IMR-90 (cell line): ENCODE measurements at regions not wholly inside any gene's neighbourhood (a gene's known extent, or its start where the extent isn't known, plus 50 kb on each side); places are given as distances from the start of the nearest gene placed in this dataset.

Experiments used
- ATAC-seq: fragments of 200-7000 bp; cut with Tn5 transposase; 2 replicates; pipeline ENCODE4 v1.9.1; 2020; ENCODE audit warnings: low read depth, mild to moderate bottlenecking, moderate library complexity
- BruUV-seq: library from RNA; stranded (reverse); fragments of 400-500 nt; replicated peaks from 2 replicates; lab custom pipeline; 2021; lab: Mats Ljungman, UMichigan
- CTCF ChIA-PET: fragments of 300-600 bp; formaldehyde crosslinking; extraction: SDS; loops from one replicate; lab custom pipeline; 2021; ENCODE audit warnings: antibody characterized with exemption; lab: Yijun Ruan, JAX
- POLR2A ChIA-PET: fragments of 300-600 bp; sonication (Branson Sonifier 250); formaldehyde crosslinking; loops from one replicate; lab custom pipeline; 2022; ENCODE audit warnings: antibody characterized with exemption; ENCODE audit not compliant: unreplicated experiment; lab: Charles Lee
- DNase-seq: peaks from one replicate; pipeline ENCODE4 v3.0.0; 2013
- H2AFZ ChIP-seq: replicated peaks from 2 replicates; pipeline ENCODE3; 2013; ENCODE audit warnings: low read length, mild to moderate bottlenecking; ENCODE audit not compliant: poor library complexity
- H2AK5ac ChIP-seq: 2 replicates; pipeline ENCODE4 v1.6.1; 2013; ENCODE audit warnings: low read depth, low read length, inconsistent platforms
- H2AK9ac ChIP-seq: replicated peaks from 2 replicates; pipeline ENCODE3; 2013; ENCODE audit warnings: mild to moderate bottlenecking, low read depth, low read length, moderate library complexity; ENCODE audit not compliant: poor library complexity
- H2BK120ac ChIP-seq: 2 replicates; pipeline ENCODE4 v1.6.1; 2013; ENCODE audit warnings: low read depth, low read length, inconsistent platforms
- H2BK15ac ChIP-seq: 3 replicates; pipeline ENCODE4 v1.6.1; 2013; ENCODE audit warnings: low read depth, low read length, inconsistent platforms
- H2BK20ac ChIP-seq: 2 replicates; pipeline ENCODE4 v1.6.1; 2013; ENCODE audit warnings: low read depth, mild to moderate bottlenecking, inconsistent platforms, low read length, moderate library complexity
- H2BK5ac ChIP-seq: 2 replicates; pipeline ENCODE4 v1.6.1; 2013; ENCODE audit warnings: mild to moderate bottlenecking, low read depth, low read length, inconsistent platforms; ENCODE audit not compliant: poor library complexity, severe bottlenecking
- H3K14ac ChIP-seq: replicated peaks from 2 replicates; pipeline ENCODE4 v1.6.1; 2013; ENCODE audit warnings: low read depth, low read length, inconsistent platforms
- H3K18ac ChIP-seq: 2 replicates; pipeline ENCODE4 v1.6.1; 2013; ENCODE audit warnings: low read depth, low read length, control low read depth
- H3K23ac ChIP-seq: 2 replicates; pipeline ENCODE4 v1.6.1; 2013; ENCODE audit warnings: low read depth, low read length, inconsistent platforms
- H3K27ac ChIP-seq: 2 replicates; pipeline ENCODE4 v1.5.1; 2013; ENCODE audit warnings: mild to moderate bottlenecking, control low read depth, low read length; ENCODE audit not compliant: insufficient read depth
- H3K27me3 ChIP-seq: 2 replicates; pipeline ENCODE4 v1.6.1; 2013; ENCODE audit warnings: low read length; ENCODE audit not compliant: control insufficient read depth, insufficient read depth
- H3K36me3 ChIP-seq: 2 replicates; pipeline ENCODE4 v1.6.1; 2013; ENCODE audit warnings: low read length, mixed read lengths; ENCODE audit not compliant: control insufficient read depth, insufficient read depth
- H3K4ac ChIP-seq: 2 replicates; pipeline ENCODE4 v1.6.1; 2013; ENCODE audit warnings: low read depth, low read length, inconsistent platforms
- H3K4me1 ChIP-seq: 2 replicates; pipeline ENCODE4 v1.6.1; 2013; ENCODE audit warnings: low read length, mixed read lengths; ENCODE audit not compliant: control insufficient read depth, insufficient read depth
- H3K4me2 ChIP-seq: 2 replicates; pipeline ENCODE4 v1.6.1; 2013; ENCODE audit warnings: low read depth, mild to moderate bottlenecking, control low read depth, low read length, moderate library complexity
- H3K4me3 ChIP-seq: 2 replicates; pipeline ENCODE4 v1.5.1; 2013; ENCODE audit warnings: low read depth, mild to moderate bottlenecking, control low read depth, low read length, moderate library complexity; ENCODE audit not compliant: insufficient read depth
- H3K56ac ChIP-seq: 2 replicates; pipeline ENCODE4 v1.6.1; 2013; ENCODE audit warnings: low read length, inconsistent platforms; ENCODE audit not compliant: insufficient read depth; ENCODE audit errors: extremely low read depth
- H3K79me1 ChIP-seq, 2 experiments: 2 replicates each; pipeline ENCODE4 v1.6.1; 2013; ENCODE audit warnings: low read length in 2 of 2, inconsistent platforms in 1 of 2, low read depth in 1 of 2
- H3K9ac ChIP-seq: 2 replicates; pipeline ENCODE4 v1.6.1; 2013; ENCODE audit warnings: low read depth, low read length, control low read depth
- H3K9me1 ChIP-seq: 2 replicates; pipeline ENCODE4 v1.6.1; 2013; ENCODE audit warnings: low read length, inconsistent platforms; ENCODE audit not compliant: insufficient read depth
- H3K9me3 ChIP-seq: 2 replicates; pipeline ENCODE4 v1.6.1; 2013; ENCODE audit warnings: low read length; ENCODE audit not compliant: control insufficient read depth, insufficient read depth
- H4K20me1 ChIP-seq: 2 replicates; pipeline ENCODE4 v1.6.1; 2013; ENCODE audit warnings: low read length, inconsistent platforms; ENCODE audit not compliant: insufficient read depth
- H4K5ac ChIP-seq: 2 replicates; pipeline ENCODE4 v1.6.1; 2013; ENCODE audit warnings: mild to moderate bottlenecking, low read depth, low read length, control low read depth
- H4K8ac ChIP-seq, 2 experiments: 2 replicates each; pipeline ENCODE4 v1.6.1; 2013; ENCODE audit warnings: low read depth in 2 of 2, low read length in 2 of 2, control low read depth in 1 of 2, inconsistent platforms in 1 of 2
- H4K91ac ChIP-seq: 2 replicates; pipeline ENCODE4 v1.6.1; 2013; ENCODE audit warnings: low read depth, low read length, inconsistent platforms; ENCODE audit not compliant: insufficient read depth
- CEBPB ChIP-seq: IDR thresholded peaks from 2 replicates; pipeline ENCODE4 v1.6.1; 2012; ENCODE audit warnings: low read depth, low read length, improper control_type of control experiment
- WGBS, 2 experiments: methylation state at CpG; one replicate each; pipeline versions ENCODE4 v1.1.5 to v1.1.7; 2013; ENCODE audit warnings: missing lambda C conversion rate in 2 of 2; ENCODE audit not compliant: insufficient read length in 1 of 2; ENCODE audit errors: extremely low coverage in 2 of 2; 5-methylcytosine and 5-hydroxymethylcytosine counted together
- dilution Hi-C: fragments of 300-500 bp; cut with HindIII; formaldehyde crosslinking; loops from one replicate; pipeline ENCODE4 v1.14.3; 2018; ENCODE audit warnings: low sequenced_read_pairs; ENCODE audit not compliant: unreplicated experiment
- in situ Hi-C: fragments of 300-500 bp; cut with MboI; formaldehyde crosslinking; loops from 3 replicates; pipeline ENCODE4 v1.14.3; 2019; ENCODE audit warnings: low sequenced_read_pairs, inconsistent platforms, mixed read lengths
- intact Hi-C: fragments of 100-400 bp; cut with micrococcal nuclease; formaldehyde crosslinking; loops from 2 replicates; pipeline ENCODE4 v1.10.0; 2022
- TF ChIP-seq, protein P1 (sequence below): fragments of 150-350 bp; IDR thresholded peaks from 2 replicates; pipeline ENCODE4 v1.6.1; 2017; ENCODE audit warnings: mild to moderate bottlenecking, antibody characterized with exemption, low read length, low read depth

DNA sequence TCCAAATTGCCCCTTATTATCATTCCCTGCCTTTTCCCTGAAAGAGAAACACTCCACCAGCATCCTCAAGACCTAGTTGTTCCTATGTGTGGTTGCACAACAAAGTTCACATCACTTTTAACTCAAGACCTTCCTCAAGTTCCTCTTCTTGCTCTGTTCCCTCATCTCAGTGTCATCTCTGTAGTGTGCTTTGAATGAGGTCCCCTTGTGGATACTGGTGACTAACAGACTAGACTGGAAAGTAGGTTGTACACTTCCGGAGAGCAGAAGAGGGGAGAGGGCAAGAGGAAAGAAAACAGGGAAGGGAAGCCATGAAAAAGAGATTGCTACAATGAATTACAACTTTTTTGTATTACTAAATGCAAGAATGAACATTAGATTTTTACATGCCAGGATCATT is 853.8 kb downstream of the USP25 start:
- no TSS peak for BruUV-seq
- Histone ChIP-seq H3K23ac (no peak overlapping the region), H2BK120ac (no peak overlapping the region), H3K4me2 (no peak overlapping the region), H3K18ac (no peak overlapping the region), H3K36me3 (no peaks in the 10 kb centered on the region), H2BK15ac (no peak overlapping the region; the same call in 2 of the 3 replicates), H3K79me1 (no peaks in the 10 kb centered on the region), H3K4me3 (no peak overlapping the region), H4K20me1 (no peaks in the 10 kb centered on the region), H3K56ac (no peak overlapping the region), H4K5ac (no peak overlapping the region), H4K91ac (no peak overlapping the region), H3K4me1 (peaks cover 6% of the 10 kb centered on the region; the same call in 1 of the 2 replicates), H2AFZ (peak overlapping the region; percentile 38), H2AK5ac (no peak overlapping the region), H4K8ac (no peak overlapping the region), H3K27ac (no peak overlapping the region), H3K14ac (0 out of 2 replicates have a peak overlapping the region, but pooled peaks have one; percentile 21), H2BK20ac (no peak overlapping the region), H3K4ac (peak overlapping the region; percentile 47; the same call in 1 of the 2 replicates), H3K9me3 (no peaks in the 10 kb centered on the region), H3K9me1 (no peaks in the 10 kb centered on the region), H3K27me3 (no peaks in the 10 kb centered on the region), H3K9ac (no peak overlapping the region), H2AK9ac (no peak overlapping the region), H2BK5ac (no peak overlapping the region)
- DNase-seq (no peak), ATAC-seq (no peak)
- ChIA-PET CTCF (no interaction called here), POLR2A (no interaction called here)
- intact Hi-C loops = no loop called here
- TF ChIP-seq, protein P1, sequence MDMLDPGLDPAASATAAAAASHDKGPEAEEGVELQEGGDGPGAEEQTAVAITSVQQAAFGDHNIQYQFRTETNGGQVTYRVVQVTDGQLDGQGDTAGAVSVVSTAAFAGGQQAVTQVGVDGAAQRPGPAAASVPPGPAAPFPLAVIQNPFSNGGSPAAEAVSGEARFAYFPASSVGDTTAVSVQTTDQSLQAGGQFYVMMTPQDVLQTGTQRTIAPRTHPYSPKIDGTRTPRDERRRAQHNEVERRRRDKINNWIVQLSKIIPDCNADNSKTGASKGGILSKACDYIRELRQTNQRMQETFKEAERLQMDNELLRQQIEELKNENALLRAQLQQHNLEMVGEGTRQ = no peak
- 0 out of 2 replicates have a peak, but pooled peaks have one; percentile 10 for TF ChIP-seq CEBPB
- in situ Hi-C loops = no loop called here
- dilution Hi-C loops = no loop called here
- no CpG with 5 or more reads among the region's 1 CpG for WGBS, 2 experiments
